ENCODE measurements at regions not wholly inside any gene's neighbourhood (a gene's known extent, or its start where the extent isn't known, plus 50 kb on each side); places are given as distances from the start of the nearest gene placed in this dataset.

GRCh38 chr4:75371915-75372314, 142.3 kb downstream of the RCHY1 start:
- TF ChIP-seq CTCF (IDR thresholded peaks at IDR 0.05), result no peak
- TF ChIP-seq POLR2A (IDR thresholded peaks at IDR 0.05), result no peak
- TF ChIP-seq EP300 (IDR thresholded peaks at IDR 0.05), result no peak
